ENCODE measurements at regions not wholly inside any gene's neighbourhood (a gene's known extent, or its start where the extent isn't known, plus 50 kb on each side); places are given as distances from the start of the nearest gene placed in this dataset.
"Not testable (repeated sequence)": the region's sequence is repeated elsewhere in the genome, so short reads cannot be mapped to it uniquely, and the experiment has no call there.

- TF ChIP-seq CHD1 (IDR thresholded peaks at IDR 0.05; ENCODE audit: low read depth, low read length); CTCF (conservative IDR thresholded peaks at IDR 0.05; ENCODE audit: low read depth, low read length); USF2 (IDR thresholded peaks at IDR 0.05; ENCODE audit: low read depth, low read length); POLR2A (IDR thresholded peaks at IDR 0.05; ENCODE audit: low read depth, low read length); MAFK (IDR thresholded peaks at IDR 0.05; ENCODE audit: low read depth, low read length); MAZ (IDR thresholded peaks at IDR 0.05; ENCODE audit: borderline replicate concordance, low read depth, low read length); RCOR1 (IDR thresholded peaks at IDR 0.05; ENCODE audit: insufficient replicate concordance, low read length); RAD21 (IDR thresholded peaks at IDR 0.05; ENCODE audit: low read length); MXI1 (IDR thresholded peaks at IDR 0.05; ENCODE audit: borderline replicate concordance, low read depth, low read length): not testable (repeated sequence)
Observed at GRCh38 chr3:75425379-75425778, 238.7 kb upstream of the FRG2C start.

Measured in IMR-90 (cell line).